Hepatocyte (in vitro differentiated cells): ENCODE measurements at regions not wholly inside any gene's neighbourhood (a gene's known extent, or its start where the extent isn't known, plus 50 kb on each side); places are given as distances from the start of the nearest gene placed in this dataset.

Experiments
- DNase-seq: peaks from one replicate; pipeline ENCODE4 v3.0.0-alpha.2; 2016; ENCODE audit warnings: low spot score
- H2AFZ ChIP-seq: fragments of 200-600 bp; sonication (generic); 2 replicates; pipeline ENCODE4 v1.6.0; 2016; ENCODE audit warnings: antibody characterized with exemption, mild to moderate bottlenecking
- H3K27ac ChIP-seq: fragments of 200-600 bp; sonication (generic); 2 replicates; pipeline ENCODE4 v1.5.1; 2016; ENCODE audit warnings: mild to moderate bottlenecking
- H3K27me3 ChIP-seq: fragments of 200-600 bp; sonication (generic); 2 replicates; pipeline ENCODE4 v1.6.1; 2016
- H3K36me3 ChIP-seq: fragments of 200-600 bp; sonication (generic); replicated peaks from 2 replicates; pipeline ENCODE4 v1.5.1; 2016; ENCODE audit warnings: low read depth; ENCODE audit not compliant: insufficient read depth
- H3K4me1 ChIP-seq: fragments of 200-600 bp; sonication (generic); 2 replicates; pipeline ENCODE4 v1.5.1; 2016; ENCODE audit warnings: mild to moderate bottlenecking, moderate library complexity; ENCODE audit not compliant: insufficient read depth
- H3K4me2 ChIP-seq: fragments of 200-600 bp; sonication (generic); 2 replicates; pipeline ENCODE4 v1.6.0; 2016
- H3K4me3 ChIP-seq: fragments of 200-600 bp; sonication (generic); 2 replicates; pipeline ENCODE4 v1.5.1; 2016; ENCODE audit warnings: mild to moderate bottlenecking
- H3K79me2 ChIP-seq: fragments of 200-600 bp; sonication (generic); 2 replicates; pipeline ENCODE4 v1.6.0; 2017; ENCODE audit warnings: mild to moderate bottlenecking
- H3K9me2 ChIP-seq: fragments of 200-600 bp; sonication (generic); replicated peaks from 2 replicates; pipeline ENCODE4 v1.6.0; 2017; ENCODE audit warnings: mild to moderate bottlenecking; ENCODE audit not compliant: insufficient read depth
- H3K9me3 ChIP-seq: fragments of 200-600 bp; sonication (generic); 2 replicates; pipeline ENCODE4 v1.5.1; 2016; ENCODE audit warnings: low read depth, mild to moderate bottlenecking
- H4K20me1 ChIP-seq: fragments of 200-600 bp; sonication (generic); 2 replicates; pipeline ENCODE4 v1.6.0; 2016; ENCODE audit warnings: mild to moderate bottlenecking; ENCODE audit not compliant: insufficient read depth, poor library complexity, severe bottlenecking
- EZH2 ChIP-seq: fragments of 200-600 bp; sonication (generic); IDR thresholded peaks from 2 replicates; pipeline ENCODE4 v1.6.1; 2016; ENCODE audit warnings: antibody characterized with exemption, mild to moderate bottlenecking, borderline replicate concordance
- EZH2phosphoT487 ChIP-seq: fragments of 200-600 bp; sonication (generic); IDR thresholded peaks from one replicate; pipeline ENCODE4 v1.6.1; 2018; ENCODE audit warnings: antibody characterized with exemption, mild to moderate bottlenecking, low read depth, moderate library complexity; ENCODE audit not compliant: unreplicated experiment, severe bottlenecking
- WGBS: methylation state at CpG from one replicate; pipeline ENCODE4 v1.1.6; 2016; ENCODE audit warnings: low lambda C conversion rate; ENCODE audit errors: missing lambda C conversion rate; 5-methylcytosine and 5-hydroxymethylcytosine counted together
- TF ChIP-seq, protein P1 (sequence below): fragments of 200-600 bp; sonication (generic); IDR thresholded peaks from 2 replicates; pipeline ENCODE4 v1.5.1; 2016; ENCODE audit warnings: antibody characterized with exemption, mild to moderate bottlenecking; ENCODE audit not compliant: poor library complexity

- Histone ChIP-seq H3K4me3 (no peak overlapping the region), H3K27ac (no peak overlapping the region), H3K27me3 (no peaks in the 10 kb centered on the region), H4K20me1 (no peaks in the 10 kb centered on the region), H3K4me2 (no peak overlapping the region), H3K36me3 (no peaks in the 10 kb centered on the region), H2AFZ (no peak overlapping the region), H3K9me3 (no peaks in the 10 kb centered on the region), H3K9me2 (no peaks in the 10 kb centered on the region), H3K4me1 (no peaks in the 10 kb centered on the region), H3K79me2 (no peaks in the 10 kb centered on the region)
- DNase-seq: no peak
- no peak for TF ChIP-seq EZH2
- no peak for TF ChIP-seq EZH2phosphoT487
- TF ChIP-seq, protein P1, sequence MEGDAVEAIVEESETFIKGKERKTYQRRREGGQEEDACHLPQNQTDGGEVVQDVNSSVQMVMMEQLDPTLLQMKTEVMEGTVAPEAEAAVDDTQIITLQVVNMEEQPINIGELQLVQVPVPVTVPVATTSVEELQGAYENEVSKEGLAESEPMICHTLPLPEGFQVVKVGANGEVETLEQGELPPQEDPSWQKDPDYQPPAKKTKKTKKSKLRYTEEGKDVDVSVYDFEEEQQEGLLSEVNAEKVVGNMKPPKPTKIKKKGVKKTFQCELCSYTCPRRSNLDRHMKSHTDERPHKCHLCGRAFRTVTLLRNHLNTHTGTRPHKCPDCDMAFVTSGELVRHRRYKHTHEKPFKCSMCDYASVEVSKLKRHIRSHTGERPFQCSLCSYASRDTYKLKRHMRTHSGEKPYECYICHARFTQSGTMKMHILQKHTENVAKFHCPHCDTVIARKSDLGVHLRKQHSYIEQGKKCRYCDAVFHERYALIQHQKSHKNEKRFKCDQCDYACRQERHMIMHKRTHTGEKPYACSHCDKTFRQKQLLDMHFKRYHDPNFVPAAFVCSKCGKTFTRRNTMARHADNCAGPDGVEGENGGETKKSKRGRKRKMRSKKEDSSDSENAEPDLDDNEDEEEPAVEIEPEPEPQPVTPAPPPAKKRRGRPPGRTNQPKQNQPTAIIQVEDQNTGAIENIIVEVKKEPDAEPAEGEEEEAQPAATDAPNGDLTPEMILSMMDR: no peak
- 73% methylated on average over 14 of the region's 14 CpGs for WGBS
Measured at GRCh38 chr20:29687438-29687837, 1570.0 kb upstream of the DEFB115 start.

GRCh38 chr20:29689411-29690225 lies 1567.8 kb upstream of the DEFB115 start:
- Histone ChIP-seq H3K4me1 (no peaks in the 10 kb centered on the region), H4K20me1 (no peaks in the 10 kb centered on the region), H3K4me2 (no peak overlapping the region), H2AFZ (no peak overlapping the region), H3K27ac (no peak overlapping the region), H3K4me3 (no peak overlapping the region), H3K79me2 (no peaks in the 10 kb centered on the region), H3K9me3 (no peaks in the 10 kb centered on the region), H3K36me3 (no peaks in the 10 kb centered on the region), H3K27me3 (no peaks in the 10 kb centered on the region), H3K9me2 (no peaks in the 10 kb centered on the region)
- 83% methylated on average over 46 of the region's 48 CpGs for WGBS
- no peak for DNase-seq
- TF ChIP-seq, protein P1: no peak
- TF ChIP-seq EZH2phosphoT487: no peak

DNA sequence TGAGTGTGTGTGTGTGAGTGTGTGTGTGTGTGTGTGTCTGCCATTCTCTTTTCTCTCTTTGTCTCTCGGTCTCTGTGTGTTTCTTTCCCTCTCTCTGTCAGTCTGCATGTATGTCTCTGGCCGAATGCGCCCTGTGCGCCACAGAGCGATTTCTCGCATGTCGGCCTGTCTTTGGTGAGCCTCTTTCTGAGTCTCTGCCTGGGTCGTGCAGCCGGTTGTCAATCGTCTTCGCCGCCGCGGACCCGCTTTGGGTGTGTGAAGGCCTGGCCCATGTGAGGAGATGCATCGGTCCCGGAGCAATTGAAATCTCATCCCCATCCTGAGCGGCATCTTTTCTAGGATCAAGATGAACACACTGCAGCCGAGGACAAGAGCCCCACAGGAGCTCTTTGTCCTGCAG lies 1567.2 kb upstream of the DEFB115 start:
- no peaks in the 10 kb centered on the region for H4K20me1 ChIP-seq
- H3K79me2 ChIP-seq: no peaks in the 10 kb centered on the region
- H3K27me3 ChIP-seq: no peaks in the 10 kb centered on the region
- H3K9me2 ChIP-seq: no peaks in the 10 kb centered on the region
- no peak overlapping the region for H3K27ac ChIP-seq
- no peak overlapping the region for H3K4me3 ChIP-seq
- WGBS: 91% methylated on average over 19 of the region's 19 CpGs
- no peak overlapping the region for H2AFZ ChIP-seq
- no peaks in the 10 kb centered on the region for H3K9me3 ChIP-seq
- H3K4me2 ChIP-seq: no peak overlapping the region
- no peaks in the 10 kb centered on the region for H3K4me1 ChIP-seq
- TF ChIP-seq, protein P1: no peak
- TF ChIP-seq EZH2phosphoT487: no peak
- no peak for TF ChIP-seq EZH2
- DNase-seq: no peak
- H3K36me3 ChIP-seq: no peaks in the 10 kb centered on the region
